DOHH2 (cell line): ENCODE measurements at regions not wholly inside any gene's neighbourhood (a gene's known extent, or its start where the extent isn't known, plus 50 kb on each side); places are given as distances from the start of the nearest gene placed in this dataset.

Source experiments
- CTCF ChIP-seq: fragments of 200-600 bp; sonication (generic); IDR thresholded peaks from one replicate; pipeline ENCODE4 v1.5.1; 2014; ENCODE audit warnings: antibody characterized with exemption, mild to moderate bottlenecking, low read depth, low read length; ENCODE audit not compliant: poor library complexity, severe bottlenecking
- EZH2phosphoT487 ChIP-seq: fragments of 200-600 bp; sonication (generic); IDR thresholded peaks from 2 replicates; pipeline ENCODE4 v1.6.1; 2017; ENCODE audit warnings: borderline replicate concordance, mild to moderate bottlenecking, antibody characterized with exemption, low read length, moderate library complexity, mixed read lengths

- no peak for TF ChIP-seq CTCF
- no peak for TF ChIP-seq EZH2phosphoT487
These were observed 545.3 kb upstream of the PTPRD start for GRCh38 chr9:11158063-11158462.
